ENCODE measurements at regions not wholly inside any gene's neighbourhood (a gene's known extent, or its start where the extent isn't known, plus 50 kb on each side); places are given as distances from the start of the nearest gene placed in this dataset.
"Not testable (repeated sequence)": the region's sequence is repeated elsewhere in the genome, so short reads cannot be mapped to it uniquely, and the experiment has no call there.

DNA sequence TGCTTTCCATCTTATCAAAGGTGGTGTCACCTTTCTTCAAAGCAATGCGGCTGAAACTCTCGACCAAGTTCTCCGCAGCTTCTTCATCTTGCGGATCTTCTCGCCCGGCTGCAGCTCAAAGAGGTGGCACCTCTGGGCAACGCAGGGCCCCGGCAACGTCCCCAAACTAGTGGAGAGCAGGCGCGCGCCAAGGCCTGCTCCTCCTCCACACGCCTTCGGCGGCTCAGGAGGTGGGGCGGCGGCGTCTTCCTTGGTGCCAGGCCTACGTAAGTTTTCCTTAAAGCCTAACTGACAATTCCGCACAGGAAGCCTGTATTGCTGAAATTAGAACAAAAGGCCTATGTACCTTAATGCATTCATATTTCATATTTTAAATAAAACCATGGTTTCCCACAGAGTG, 112.0 kb downstream of the TMX1 start:
- no peak for DNase-seq

DNA sequence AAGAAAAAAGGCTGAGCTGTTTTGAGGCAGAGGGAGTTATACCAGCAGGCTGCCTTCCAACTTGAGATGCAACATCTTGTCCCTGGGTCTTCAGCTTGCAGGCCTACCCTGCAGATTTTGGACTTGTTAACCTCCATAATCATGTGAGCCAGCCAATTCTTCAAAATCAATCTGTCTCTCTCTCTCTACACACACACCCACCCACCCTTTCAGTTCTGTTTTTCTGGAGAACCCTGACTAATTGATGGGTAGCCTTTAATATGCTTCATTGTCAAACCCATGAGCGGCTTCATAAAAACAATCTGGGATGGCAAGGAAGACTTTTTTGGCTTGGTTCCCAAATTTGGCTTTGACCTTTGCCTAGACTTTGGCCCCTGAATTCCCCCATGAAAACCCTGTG, 113.9 kb downstream of the TMX1 start:
- DNase-seq = no peak

DNA sequence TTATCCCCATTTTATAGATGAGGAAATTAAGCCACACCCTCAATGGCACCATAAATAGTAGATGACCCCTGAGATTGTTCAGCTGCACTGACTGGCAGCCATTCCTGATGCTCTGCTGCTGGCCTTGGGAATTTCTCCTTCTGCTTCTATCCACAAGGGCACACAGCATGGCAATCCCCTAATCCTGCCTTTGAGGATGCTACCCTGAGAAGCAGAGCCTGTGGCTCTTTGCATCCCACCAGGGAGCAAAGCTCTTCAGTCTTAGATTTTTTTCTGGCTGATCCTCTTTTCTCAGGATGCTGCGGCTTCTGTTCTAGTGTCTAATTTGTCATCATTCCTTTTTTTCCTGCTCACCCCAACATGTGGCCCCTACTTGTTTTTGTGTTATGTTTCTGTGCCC, 114.8 kb downstream of the TMX1 start:
- DNase-seq = no peak

DNA sequence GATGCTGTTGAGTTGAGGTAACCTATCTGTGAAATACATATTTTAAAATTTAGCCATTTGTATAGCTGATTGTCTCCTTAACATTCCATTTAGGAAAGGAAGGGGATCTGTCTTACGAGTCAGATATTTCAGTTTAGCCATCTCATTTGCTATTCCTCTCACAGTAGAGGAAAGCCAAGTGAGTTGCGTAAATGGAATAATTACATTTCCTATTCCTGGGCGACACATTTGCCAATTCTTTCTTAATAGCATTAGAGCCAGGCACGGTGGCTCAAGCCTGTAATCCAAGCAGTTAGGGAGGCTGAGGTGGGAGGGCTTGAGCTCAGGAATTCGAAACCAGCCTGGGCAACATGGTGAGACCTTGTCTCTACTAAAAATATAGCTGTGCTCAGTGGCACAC, 116.3 kb downstream of the TMX1 start:
- DNase-seq = no peak

DNA sequence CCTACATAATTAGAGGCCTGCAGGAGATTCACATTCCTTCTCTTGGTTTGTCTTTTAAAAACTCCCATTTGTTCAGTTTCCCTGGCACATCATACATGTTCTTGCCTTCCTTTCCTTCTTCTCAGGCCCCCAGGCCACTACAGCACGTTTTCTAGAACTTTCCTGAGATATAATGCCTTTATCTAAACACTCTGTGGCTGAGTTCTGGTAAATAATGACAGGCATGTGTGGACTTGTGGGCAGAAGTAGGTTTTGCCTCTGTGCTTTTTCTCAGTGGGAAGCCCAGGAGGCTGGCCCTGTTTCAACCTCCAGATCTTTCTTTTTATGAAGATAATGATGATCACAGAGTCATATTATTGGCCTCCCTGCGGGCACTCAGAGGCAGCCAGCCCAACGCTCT, 117.2 kb downstream of the TMX1 start:
- no peak for DNase-seq

GRCh38 chr14:51360592-51360991, 120.5 kb downstream of the TMX1 start:
- no peak for DNase-seq

DNA sequence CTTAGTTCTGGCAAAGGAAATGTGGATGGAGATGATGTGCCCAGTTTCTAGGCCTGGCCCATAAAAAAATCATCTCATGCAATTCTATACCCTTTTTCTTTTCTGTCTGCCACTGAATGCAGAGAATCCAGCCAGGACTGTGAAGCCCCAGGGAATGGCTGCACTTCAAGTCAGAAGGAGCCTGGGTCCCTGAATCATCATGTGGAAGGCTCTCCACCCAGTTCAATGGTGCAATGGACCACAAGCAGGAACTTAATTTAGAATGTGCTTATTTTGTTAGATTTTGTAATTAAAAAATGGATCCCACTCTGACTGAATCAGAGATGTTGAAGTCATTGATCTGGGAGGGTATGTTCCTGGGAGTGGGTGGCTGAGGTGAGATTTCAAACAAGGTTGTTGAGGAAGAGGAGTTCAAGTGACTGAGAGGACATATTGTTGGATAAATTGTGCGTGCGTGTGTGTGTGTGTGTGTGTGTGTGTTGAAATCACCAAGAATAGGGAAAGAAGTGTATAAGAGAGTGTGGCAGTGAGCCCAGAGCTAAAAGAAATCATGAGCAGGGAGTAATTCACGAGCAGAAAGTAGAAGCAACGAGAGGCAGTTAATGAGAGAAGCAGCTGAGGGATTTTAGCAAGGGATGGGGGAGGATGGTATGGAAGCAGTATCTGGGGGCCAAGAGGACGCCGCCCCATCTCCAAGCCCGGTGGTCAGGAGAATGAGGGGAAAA, 125.4 kb downstream of the TMX1 start:
- no peak for DNase-seq

DNA sequence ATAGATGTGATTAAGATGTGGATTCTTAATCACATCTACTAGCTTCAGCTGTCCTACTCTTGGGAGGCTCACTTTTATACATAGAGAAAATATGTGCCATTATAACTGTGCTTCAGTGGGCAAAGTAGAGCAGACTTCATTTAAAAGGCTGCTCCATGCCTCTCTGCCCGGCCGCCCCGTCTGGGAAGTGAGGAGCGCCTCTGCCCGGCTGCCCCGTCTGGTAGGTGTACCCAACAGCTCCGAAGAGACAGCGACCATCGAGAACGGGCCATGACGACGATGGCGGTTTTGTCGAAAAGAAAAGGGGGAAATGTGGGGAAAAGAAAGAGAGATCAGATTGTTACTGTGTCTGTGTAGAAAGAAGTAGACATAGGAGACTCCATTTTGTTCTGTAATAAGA, 126.4 kb downstream of the TMX1 start:
- DNase-seq = not testable (repeated sequence)

GRCh38 chr14:51366866-51367599, 127.0 kb downstream of the TMX1 start:
- DNase-seq = not testable (repeated sequence)

- no peak for DNase-seq
Observed at GRCh38 chr14:51367600-51367931, 127.5 kb downstream of the TMX1 start.

DNA sequence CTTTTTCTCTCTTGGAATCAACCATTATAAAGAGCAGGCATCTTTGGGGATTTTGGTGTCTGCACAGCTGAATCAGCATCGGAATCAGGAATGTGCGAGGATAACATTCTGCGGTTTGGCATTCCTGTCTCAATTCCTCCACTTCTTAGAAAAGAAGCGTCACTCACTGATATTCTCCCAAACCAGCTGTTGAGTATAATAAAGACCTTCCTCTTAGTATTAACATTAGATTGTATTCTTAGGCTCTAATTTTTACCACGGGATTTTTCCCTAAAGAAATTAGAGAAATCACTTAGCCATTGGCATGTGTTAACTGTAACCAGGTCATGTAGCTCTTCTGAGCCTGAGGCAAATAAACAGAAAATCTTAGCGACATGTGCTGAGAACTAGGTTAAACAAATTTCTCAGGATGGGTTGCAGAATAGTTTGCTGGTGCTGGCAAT, 128.7 kb downstream of the TMX1 start:
- no peak for DNase-seq

- DNase-seq = no peak
Observed at GRCh38 chr14:51369814-51370213, 129.8 kb downstream of the TMX1 start.

DNA sequence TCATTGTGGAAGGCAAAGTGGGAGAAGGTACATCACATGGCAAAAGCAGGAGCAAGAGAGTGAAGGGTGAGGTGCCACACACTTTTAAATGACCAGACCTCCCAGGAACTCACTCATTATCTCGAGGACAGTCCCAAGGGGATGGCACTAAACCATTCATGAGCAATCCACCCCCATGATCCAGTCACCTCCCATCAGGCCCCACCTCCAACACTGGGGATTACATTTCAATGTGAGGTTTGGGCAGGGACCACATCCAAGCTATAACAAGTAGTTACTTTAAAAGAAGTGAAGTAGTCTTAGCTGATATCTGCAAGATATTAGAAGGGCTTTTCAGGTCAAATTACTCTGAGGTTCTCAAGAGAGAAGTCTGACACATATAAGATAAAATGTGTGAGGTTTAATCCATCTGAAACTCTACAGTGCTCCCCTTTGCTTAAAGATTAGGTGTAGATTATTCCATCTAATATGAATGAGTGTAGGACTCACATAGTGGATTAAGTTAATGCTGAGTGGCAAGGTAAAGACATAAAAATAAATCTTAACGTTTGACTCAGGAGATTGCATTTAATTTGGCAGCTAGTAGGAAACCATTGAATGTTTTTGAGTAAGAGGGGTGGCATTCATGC, 130.8 kb downstream of the TMX1 start:
- no peak for DNase-seq

DNA sequence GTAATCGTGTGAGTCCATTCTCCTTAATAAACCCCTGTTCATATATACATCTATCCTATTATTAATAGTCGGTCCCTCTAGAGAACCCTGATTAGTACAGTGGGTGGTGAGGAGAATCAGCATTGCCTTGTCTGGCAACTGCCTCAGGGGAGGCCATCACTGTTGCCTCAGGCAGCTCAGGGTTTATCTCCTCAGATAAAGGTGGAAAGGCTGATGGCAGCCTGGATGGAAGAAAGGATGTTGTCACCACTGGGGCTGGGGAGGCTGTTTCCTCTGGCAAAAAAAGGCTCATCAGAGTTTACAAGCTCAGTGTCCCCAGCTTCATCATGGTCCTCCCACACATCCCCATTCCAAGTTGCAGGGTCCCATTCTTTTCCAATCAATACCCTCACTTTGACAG, 137.1 kb downstream of the TMX1 start:
- not testable (repeated sequence) for DNase-seq

GRCh38 chr14:51382506-51382905, 142.5 kb downstream of the TMX1 start:
- DNase-seq = no peak

GRCh38 chr14:51386411-51386810, 146.4 kb downstream of the TMX1 start:
- DNase-seq = no peak

DNA sequence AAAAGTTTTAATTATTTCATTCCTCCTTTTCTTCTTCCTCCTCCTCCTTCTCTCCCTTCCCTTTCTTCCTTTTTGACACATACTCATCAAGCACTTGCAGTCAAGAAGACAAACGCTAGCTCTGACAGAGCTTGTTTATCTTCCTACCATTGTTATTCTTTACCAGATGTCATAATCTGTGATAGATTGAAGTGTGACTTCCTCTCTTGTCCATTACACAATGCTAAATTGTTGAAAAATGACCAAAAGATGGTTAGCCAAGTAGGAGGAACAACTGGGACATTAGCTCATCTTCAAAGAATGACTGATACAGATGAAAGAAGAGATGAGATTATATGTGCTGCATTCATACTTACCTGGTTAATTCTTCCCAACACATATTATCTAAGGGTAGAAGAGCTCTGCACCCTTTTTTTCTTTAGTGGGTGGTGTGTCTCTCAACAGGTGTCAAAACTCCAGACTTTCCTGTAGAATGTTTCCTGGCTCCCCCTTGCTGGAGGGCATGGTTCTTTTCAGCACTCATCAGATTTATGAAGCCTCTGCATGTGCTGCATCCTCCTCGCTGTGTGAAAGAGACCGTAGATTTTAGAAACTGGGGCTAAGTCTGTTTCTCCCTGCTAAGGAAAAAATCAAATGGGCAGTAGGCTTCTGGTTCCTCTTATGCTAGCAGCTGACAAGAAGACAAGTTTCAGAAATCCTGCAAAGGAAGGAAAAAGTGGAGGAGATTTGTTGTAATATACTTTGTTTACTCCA, 147.1 kb downstream of the TMX1 start:
- no peak for DNase-seq

DNA sequence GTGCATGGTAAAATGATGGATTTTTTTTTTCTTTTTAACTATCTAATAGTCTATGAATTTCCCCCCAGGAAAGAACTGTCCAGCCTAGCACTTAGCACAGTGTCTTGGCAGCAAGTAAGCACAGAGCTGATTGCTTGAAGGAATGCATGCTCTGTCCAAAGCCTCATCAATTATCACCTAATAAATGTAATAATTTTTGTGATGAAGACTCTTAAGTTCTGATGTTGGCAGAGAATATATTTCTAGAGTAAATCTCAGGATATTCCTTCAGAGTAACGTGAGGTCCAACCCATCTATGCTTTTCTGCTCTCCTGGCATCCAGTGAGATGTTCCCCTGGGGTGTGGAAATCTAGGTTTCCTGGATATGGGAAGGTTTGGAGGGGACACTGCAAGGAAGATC, 152.4 kb downstream of the TMX1 start:
- no peak for DNase-seq

DNA sequence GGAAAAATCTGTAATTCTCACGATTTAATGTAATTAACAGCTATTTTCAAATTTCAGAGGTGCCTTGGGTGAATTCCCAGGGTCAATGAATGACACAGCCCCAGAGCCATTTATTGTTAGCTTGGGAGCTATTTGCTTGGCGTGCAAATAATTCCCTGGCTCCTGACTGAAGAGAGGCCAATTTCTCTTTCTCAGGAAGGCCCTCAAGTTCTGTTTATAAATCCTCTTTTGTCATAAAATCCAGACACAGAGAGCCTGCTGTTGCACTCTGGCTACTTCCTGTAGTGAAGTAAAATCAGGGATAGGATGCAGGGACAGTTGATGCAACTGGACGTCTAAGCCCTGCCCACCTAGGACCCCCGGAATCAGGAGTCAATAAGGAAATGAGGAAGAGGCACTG, 154.3 kb downstream of the TMX1 start:
- peak; percentile 8 for DNase-seq

- DNase-seq = no peak
Observed at GRCh38 chr14:51394804-51395203, 154.8 kb downstream of the TMX1 start.

GRCh38 chr14:51395361-51395849, 155.4 kb downstream of the TMX1 start:
- peak; percentile 15 for DNase-seq

DNA sequence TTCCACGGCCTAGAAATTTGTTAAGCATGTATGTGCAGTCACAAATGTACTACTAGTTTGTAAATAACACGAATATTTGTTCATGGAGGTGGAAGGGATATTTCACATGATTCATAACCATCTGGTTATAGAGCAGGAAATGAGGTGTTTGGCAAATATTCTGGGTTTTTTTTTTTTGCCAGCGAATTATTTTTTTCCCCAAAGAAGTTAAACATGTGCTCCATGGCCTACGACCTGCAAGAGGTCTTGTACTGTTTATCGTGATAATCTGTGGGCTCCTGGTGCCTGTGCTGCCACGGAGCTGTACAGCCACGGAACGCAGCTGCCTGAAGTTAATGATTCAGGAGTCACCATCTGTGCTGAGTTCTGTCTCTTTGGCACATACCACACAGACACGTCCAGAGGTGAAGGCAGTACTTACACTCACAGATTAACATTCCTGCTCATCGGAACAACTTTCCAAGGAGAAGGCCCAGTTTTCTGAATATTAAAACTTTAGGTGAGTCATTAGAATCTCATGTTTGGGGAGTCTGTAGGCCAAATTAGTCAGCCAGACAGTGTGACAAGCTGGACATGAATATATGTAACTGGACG, 156.3 kb downstream of the TMX1 start:
- DNase-seq = no peak

DNA sequence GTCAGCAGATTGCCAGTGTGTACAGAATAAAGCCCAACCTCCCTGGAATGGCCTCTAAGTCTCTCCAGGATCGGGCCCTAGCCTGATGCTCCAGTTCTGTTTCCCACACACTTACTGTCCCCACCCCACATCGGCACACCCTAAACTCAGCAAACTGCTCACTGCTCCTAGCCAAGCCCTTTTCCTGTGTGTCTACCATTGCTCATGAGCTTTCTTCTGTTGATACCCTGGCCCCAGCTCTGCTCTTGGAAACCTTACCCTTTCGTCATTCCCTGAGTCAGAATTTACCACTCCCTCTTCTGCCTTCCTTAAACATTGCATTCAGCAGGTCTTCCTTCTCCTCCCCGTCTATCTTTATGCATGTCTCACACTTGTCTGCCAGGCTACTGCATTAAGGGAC, 158.9 kb downstream of the TMX1 start:
- DNase-seq = no peak
